ENCODE measurements at regions not wholly inside any gene's neighbourhood (a gene's known extent, or its start where the extent isn't known, plus 50 kb on each side); places are given as distances from the start of the nearest gene placed in this dataset.

DNA sequence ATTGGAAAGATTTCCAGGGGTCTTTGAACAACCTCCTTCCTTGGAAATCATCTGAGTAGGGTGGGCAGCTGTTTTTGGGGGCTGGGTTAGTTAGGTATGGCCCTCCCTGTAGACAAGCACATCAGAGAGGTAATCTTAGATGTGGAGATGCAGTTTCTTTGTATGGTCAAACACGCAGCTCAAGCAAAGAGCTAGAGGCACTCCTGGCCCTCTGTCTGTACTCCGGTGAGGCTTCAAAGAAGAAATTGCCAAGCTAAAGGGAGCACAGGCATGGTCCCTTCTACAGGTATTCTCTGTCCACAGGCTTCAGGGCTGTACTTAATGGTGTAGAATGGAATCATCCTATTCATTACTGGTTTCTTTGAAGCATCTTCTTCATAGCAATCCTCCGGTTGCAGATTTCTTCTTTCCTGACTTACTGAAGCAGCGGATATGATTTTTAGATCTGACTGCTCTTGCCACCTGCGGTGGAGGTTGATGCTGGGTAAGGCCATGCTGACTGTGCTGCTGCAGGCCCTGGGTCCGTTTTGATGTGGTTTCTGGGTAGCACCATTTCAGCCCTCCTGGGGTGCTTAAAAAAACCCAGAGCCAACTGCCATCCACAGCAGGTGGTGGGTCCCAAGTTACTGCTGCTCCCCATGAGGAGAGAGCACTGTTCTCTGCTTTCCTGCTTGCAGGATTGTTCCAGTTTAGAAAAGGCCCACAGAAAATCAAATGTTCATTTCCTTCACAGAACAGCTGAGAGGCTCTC is 318.9 kb upstream of the GATB start:
- no peaks in the 10 kb centered on the region for H3K27me3 ChIP-seq
- H3K4me3 ChIP-seq: no peak overlapping the region
- no peak for TF ChIP-seq POLR2A (IDR thresholded peaks at IDR 0.05)
- TF ChIP-seq POLR2AphosphoS5 (IDR thresholded peaks at IDR 0.05; ENCODE audit: insufficient read depth in 1 of 2, low read depth in 1 of 2): no peak
- TF ChIP-seq, protein P1, sequence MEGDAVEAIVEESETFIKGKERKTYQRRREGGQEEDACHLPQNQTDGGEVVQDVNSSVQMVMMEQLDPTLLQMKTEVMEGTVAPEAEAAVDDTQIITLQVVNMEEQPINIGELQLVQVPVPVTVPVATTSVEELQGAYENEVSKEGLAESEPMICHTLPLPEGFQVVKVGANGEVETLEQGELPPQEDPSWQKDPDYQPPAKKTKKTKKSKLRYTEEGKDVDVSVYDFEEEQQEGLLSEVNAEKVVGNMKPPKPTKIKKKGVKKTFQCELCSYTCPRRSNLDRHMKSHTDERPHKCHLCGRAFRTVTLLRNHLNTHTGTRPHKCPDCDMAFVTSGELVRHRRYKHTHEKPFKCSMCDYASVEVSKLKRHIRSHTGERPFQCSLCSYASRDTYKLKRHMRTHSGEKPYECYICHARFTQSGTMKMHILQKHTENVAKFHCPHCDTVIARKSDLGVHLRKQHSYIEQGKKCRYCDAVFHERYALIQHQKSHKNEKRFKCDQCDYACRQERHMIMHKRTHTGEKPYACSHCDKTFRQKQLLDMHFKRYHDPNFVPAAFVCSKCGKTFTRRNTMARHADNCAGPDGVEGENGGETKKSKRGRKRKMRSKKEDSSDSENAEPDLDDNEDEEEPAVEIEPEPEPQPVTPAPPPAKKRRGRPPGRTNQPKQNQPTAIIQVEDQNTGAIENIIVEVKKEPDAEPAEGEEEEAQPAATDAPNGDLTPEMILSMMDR (IDR thresholded peaks at IDR 0.05): no peak
- no peaks in the 10 kb centered on the region for H3K9me3 ChIP-seq
- H3K4me1 ChIP-seq: no peaks in the 10 kb centered on the region
- H3K27ac ChIP-seq: no peak overlapping the region
- intact Hi-C loops (cut with DNase I): no loop called here
- peak in 1 of 2 donors; percentile 70 for DNase-seq (ENCODE audit: extremely low spot score in 2 of 2)
- H3K36me3 ChIP-seq: no peaks in the 10 kb centered on the region

DNA sequence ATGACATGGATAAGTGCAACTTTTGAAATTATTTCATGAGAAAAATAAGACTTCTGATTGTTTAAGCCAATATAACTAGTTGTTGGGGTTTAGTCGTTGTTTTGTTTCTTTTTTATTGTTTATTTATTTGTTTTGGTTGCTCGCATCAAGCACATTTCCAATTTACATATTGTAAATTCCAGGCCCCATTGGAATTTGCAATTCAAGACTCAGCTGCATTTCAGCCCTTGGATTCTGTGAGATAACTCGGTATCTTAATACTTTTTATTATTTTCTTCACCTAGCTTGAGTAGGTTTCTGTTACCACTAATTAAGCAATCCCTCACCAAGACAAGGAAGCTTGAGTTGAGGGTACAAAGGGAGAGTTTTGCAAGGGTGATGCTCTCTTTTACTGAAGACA is 318.3 kb upstream of the GATB start:
- Histone ChIP-seq H3K36me3 (no peaks in the 10 kb centered on the region), H3K27ac (no peak overlapping the region), H3K27me3 (no peaks in the 10 kb centered on the region), H3K4me3 (no peak overlapping the region), H3K9me3 (no peaks in the 10 kb centered on the region), H3K4me1 (no peaks in the 10 kb centered on the region)
- no peak for DNase-seq (ENCODE audit: extremely low spot score in 2 of 2)
- intact Hi-C loops (cut with DNase I): no loop called here
- no peak for TF ChIP-seq POLR2A (IDR thresholded peaks at IDR 0.05)
- TF ChIP-seq, protein P1 (IDR thresholded peaks at IDR 0.05): no peak
- no peak for TF ChIP-seq POLR2AphosphoS5 (IDR thresholded peaks at IDR 0.05; ENCODE audit: insufficient read depth in 1 of 2, low read depth in 1 of 2)

DNA sequence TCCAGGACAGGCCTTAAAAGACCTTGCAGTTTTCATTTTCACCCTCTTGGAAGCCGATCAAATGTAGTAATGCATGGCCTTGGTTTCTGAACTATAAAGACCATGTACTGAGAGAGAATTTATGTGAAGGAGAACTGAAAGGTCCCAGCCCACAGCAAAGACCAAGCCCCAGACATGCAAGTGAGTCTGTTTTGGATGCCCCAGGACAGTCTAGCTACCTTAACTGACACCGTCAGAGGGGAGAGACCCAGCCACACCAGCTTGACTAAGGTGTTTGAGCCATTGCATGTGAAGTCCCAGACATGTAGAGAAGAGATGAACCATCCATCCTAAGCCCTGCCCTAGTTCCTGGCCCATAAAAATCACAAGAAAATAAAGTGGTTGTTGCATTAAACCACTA is 316.8 kb upstream of the GATB start:
- H3K4me3 ChIP-seq: no peak overlapping the region
- no peaks in the 10 kb centered on the region for H3K36me3 ChIP-seq
- no peak for DNase-seq (ENCODE audit: extremely low spot score in 2 of 2)
- no peaks in the 10 kb centered on the region for H3K27me3 ChIP-seq
- H3K27ac ChIP-seq: no peak overlapping the region
- H3K9me3 ChIP-seq: no peaks in the 10 kb centered on the region
- no peak for TF ChIP-seq POLR2AphosphoS5 (IDR thresholded peaks at IDR 0.05; ENCODE audit: insufficient read depth in 1 of 2, low read depth in 1 of 2)
- TF ChIP-seq, protein P1 (IDR thresholded peaks at IDR 0.05): no peak
- TF ChIP-seq POLR2A (IDR thresholded peaks at IDR 0.05): no peak
- no peaks in the 10 kb centered on the region for H3K4me1 ChIP-seq
- intact Hi-C loops (cut with DNase I): no loop called here

DNA sequence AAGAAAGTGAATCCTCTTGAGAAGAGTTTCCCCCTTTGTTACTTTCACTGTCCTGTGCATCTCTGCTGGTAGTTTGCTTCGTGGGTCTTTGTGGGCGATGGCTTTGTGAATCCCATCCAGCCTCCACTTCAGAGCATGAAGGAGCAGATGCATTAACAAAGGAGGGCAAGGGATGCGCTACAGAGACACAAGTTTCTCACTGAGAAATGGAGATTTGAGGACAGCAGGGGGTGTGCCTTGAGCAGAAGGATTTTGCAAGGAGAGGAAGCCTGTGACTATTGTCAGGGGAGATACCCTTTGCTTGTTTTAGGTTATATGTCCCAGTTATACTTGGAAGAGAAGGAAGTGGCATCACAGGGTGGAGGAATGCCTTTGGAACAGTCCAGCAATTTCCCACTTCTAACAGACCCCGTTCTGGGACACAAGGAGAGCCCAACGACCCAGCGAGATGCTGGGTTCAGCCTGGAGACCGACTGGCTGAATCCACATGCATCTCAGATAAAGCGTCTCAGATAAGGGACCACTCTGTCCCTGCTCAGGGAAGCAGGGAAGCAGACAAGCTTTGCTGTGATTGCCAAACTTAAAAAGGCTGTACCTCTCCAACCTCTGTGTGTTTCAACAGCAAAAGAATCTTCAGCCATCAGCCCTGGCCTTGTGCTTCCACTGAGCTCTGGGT is 314.6 kb upstream of the GATB start:
- Histone ChIP-seq H3K27ac (no peak overlapping the region), H3K4me3 (no peak overlapping the region), H3K27me3 (no peaks in the 10 kb centered on the region), H3K36me3 (no peaks in the 10 kb centered on the region), H3K4me1 (no peaks in the 10 kb centered on the region), H3K9me3 (no peaks in the 10 kb centered on the region)
- TF ChIP-seq, protein P1 (IDR thresholded peaks at IDR 0.05): no peak
- TF ChIP-seq POLR2A (IDR thresholded peaks at IDR 0.05) (no peak), POLR2AphosphoS5 (IDR thresholded peaks at IDR 0.05; ENCODE audit: insufficient read depth in 1 of 2, low read depth in 1 of 2) (no peak)
- no peak for DNase-seq (ENCODE audit: extremely low spot score in 2 of 2)
- intact Hi-C loops (cut with DNase I): no loop called here

DNA sequence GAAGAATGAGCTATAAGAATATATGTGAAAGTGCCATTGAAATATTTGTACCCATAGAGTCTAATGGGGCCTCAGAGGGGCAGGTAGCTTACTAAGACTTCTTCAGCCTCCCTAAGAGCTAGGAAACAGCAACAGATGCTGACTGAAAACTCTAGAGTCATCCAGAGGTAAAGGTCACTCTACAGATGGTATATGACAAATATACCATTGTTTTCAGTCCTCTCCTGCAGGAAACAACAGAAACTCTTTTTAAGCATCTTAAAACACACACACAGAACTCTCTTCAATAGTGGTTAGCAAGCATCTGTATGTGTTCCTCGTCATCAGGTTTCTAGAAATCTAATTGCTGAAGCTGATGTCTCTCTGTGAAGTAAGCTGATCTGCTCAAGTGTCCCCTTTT is 313.8 kb upstream of the GATB start:
- H3K9me3 ChIP-seq: no peaks in the 10 kb centered on the region
- no peaks in the 10 kb centered on the region for H3K27me3 ChIP-seq
- H3K27ac ChIP-seq: no peak overlapping the region
- H3K36me3 ChIP-seq: no peaks in the 10 kb centered on the region
- DNase-seq (ENCODE audit: extremely low spot score in 2 of 2): no peak
- intact Hi-C loops (cut with DNase I): no loop called here
- H3K4me3 ChIP-seq: no peak overlapping the region
- TF ChIP-seq POLR2A (IDR thresholded peaks at IDR 0.05) (no peak), POLR2AphosphoS5 (IDR thresholded peaks at IDR 0.05; ENCODE audit: insufficient read depth in 1 of 2, low read depth in 1 of 2) (no peak)
- TF ChIP-seq, protein P1 (IDR thresholded peaks at IDR 0.05): no peak
- H3K4me1 ChIP-seq: no peaks in the 10 kb centered on the region

Data from vagina (tissue), 2 donors.